Pancreas (tissue), 10 donors: ENCODE measurements at regions not wholly inside any gene's neighbourhood (a gene's known extent, or its start where the extent isn't known, plus 50 kb on each side); places are given as distances from the start of the nearest gene placed in this dataset.
A peak's percentile ranks its signal among the peaks of the same experiment; 100 is the strongest.
"Not testable (repeated sequence)": the region's sequence is repeated elsewhere in the genome, so short reads cannot be mapped to it uniquely, and the experiment has no call there.

Source experiments
- ATAC-seq, 4 donors: fragments of 200-7000 bp; cut with Tn5 transposase; one replicate each; pipeline versions ENCODE4 v1.8.0 to v1.9.1; 2020; ENCODE audit warnings: mild to moderate bottlenecking in 4 of 4, moderate library complexity in 4 of 4
- DNase-seq, 6 donors: peaks; one replicate each; pipeline ENCODE4 v3.0.0-alpha.2; 2020
- FAIRE-seq: peaks from 2 replicates; lab custom pipeline; 2012; peaks lifted over from hg19 to GRCh38; lab: Jason Lieb, UNC
- H3K27ac ChIP-seq, 4 donors: fragments of 200-600 bp; sonication (generic); 1 replicate in 3 of 4; 2 replicates in 1 of 4; pipeline versions ENCODE4 v1.5.0 to v1.8.0; 2020
- H3K27me3 ChIP-seq, 4 donors: fragments of 200-600 bp; one replicate each; pipeline ENCODE4 v1.8.0; 2021
- H3K36me3 ChIP-seq, 3 donors: fragments of 200-600 bp; sonication (generic) in 1 of 3; one replicate each; pipeline versions ENCODE4 v1.5.0 to v1.8.0; 2020 to 2021
- H3K4me1 ChIP-seq, 3 donors: fragments of 200-600 bp; one replicate each; pipeline ENCODE4 v1.8.0; 2021
- H3K4me3 ChIP-seq, 4 donors: fragments of 200-600 bp; sonication (generic) in 2 of 4; one replicate each; pipeline versions ENCODE4 v1.5.0 to v1.8.0; 2020 to 2021
- H3K9me3 ChIP-seq, 4 donors: fragments of 200-600 bp; one replicate each; pipeline ENCODE4 v1.8.0; 2021
- WGBS, 2 donors: extraction: QIAGEN DNeasy Blood & Tissue Kit; methylation state at CpG; one replicate each; pipeline ENCODE4 v1.1.7; 2013; 5-methylcytosine and 5-hydroxymethylcytosine counted together
- intact Hi-C, 3 donors: fragments of 100-400 bp; cut with DNase I; formaldehyde crosslinking; loops; one replicate each; pipeline versions ENCODE4 v1.11.1 to v1.14.2; 2022
- TF ChIP-seq, protein P1 (sequence below), 4 donors: fragments of 200-600 bp; sonication (generic) in 3 of 4; IDR thresholded peaks; one replicate each; pipeline versions ENCODE4 v1.5.0 to v1.8.0; 2021; ENCODE audit warnings: antibody characterized with exemption in 4 of 4
- donor health status: healthy with polysubstance abuse.
- donor health status: DM: no; HTN: no; CAD: no; lungs with moderate emphysema.
- donor health status: DM: no; HTN: no; CAD: no.
- donor health status: control.
- donor health status: control.
- donor health status: Bipolar disorder and iron deficiency.
- donor health status: DM: yes; HTN: yes; CAD: no.
- donor health status: DM: no; HTN: no; CAD: no.
- donor health status: DM: no; HTN: no; CAD: no.
- donor health status: DM: yes; HTN: yes; CAD: no.

DNA sequence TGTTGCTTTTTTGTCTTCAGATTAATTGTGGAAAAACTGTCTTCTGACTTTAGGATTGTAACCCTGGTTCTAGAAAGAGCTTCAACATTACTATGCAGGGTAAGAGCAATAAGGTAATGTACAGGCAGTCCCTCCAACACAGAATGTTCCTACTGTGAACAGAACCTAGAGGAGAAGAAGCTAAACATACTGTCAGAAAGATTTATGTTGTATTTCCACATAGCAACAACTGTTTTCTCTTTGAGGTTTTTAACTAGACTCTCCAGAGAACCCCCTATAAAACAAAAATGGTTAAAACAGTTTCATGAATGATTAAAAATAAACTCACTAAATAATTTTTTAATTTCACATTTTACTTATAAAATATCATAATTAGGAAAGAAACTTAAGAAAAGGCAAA is 64.3 kb upstream of the NAA35 start:
- Histone ChIP-seq H3K4me1 (no peaks in the 10 kb centered on the region), H3K27me3 (no peaks in the 10 kb centered on the region), H3K4me3 (no peak overlapping the region), H3K9me3 (no peaks in the 10 kb centered on the region), H3K27ac (no peak overlapping the region), H3K36me3 (no peaks in the 10 kb centered on the region)
- TF ChIP-seq, protein P1, sequence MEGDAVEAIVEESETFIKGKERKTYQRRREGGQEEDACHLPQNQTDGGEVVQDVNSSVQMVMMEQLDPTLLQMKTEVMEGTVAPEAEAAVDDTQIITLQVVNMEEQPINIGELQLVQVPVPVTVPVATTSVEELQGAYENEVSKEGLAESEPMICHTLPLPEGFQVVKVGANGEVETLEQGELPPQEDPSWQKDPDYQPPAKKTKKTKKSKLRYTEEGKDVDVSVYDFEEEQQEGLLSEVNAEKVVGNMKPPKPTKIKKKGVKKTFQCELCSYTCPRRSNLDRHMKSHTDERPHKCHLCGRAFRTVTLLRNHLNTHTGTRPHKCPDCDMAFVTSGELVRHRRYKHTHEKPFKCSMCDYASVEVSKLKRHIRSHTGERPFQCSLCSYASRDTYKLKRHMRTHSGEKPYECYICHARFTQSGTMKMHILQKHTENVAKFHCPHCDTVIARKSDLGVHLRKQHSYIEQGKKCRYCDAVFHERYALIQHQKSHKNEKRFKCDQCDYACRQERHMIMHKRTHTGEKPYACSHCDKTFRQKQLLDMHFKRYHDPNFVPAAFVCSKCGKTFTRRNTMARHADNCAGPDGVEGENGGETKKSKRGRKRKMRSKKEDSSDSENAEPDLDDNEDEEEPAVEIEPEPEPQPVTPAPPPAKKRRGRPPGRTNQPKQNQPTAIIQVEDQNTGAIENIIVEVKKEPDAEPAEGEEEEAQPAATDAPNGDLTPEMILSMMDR (IDR thresholded peaks at IDR 0.05) = no peak
- ATAC-seq (no peak), FAIRE-seq (peak; percentile 84), DNase-seq (no peak)
- intact Hi-C loops = no loop called here

DNA sequence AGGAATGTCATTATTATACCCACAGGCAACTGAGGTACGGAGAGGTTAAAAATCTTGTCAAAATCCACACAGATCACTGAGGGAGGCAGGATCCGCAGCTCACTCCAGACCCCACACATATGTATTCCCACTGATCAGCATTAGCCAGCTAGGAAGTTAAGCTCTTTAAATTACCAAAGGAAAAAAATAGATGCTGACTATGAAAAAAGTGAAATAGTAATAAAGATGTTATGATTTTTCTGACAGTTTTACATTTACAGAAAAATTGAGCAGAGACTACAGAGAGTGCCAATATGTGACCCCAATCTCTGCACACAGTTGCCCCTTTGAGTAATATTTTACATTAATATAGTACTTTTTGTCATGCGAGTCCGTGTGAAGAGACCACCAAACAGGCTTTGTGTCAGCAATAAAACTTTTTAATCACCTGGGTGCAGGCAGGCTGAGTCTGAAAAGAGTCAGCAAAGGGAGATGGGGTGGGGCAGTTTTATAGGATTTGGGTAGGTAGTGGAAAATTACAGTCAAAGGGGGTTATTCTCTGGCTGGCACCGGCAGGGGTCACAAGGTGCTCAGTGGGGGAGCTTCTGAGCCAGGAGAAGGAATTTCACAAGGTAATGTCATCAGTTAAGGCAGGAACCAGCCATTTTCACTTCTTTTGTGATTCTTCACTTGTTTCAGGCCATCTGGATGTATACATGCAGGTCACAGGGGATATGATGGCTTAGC is 61.9 kb upstream of the NAA35 start:
- intact Hi-C loops, H3K4me3 ChIP-seq, DNase-seq, H3K27ac ChIP-seq, H3K4me1 ChIP-seq, FAIRE-seq, H3K9me3 ChIP-seq, H3K27me3 ChIP-seq, ATAC-seq, H3K36me3 ChIP-seq: not testable (repeated sequence)
- 79 to 80% methylated on average over 5 of the region's 5 CpGs for WGBS, 2 donors

DNA sequence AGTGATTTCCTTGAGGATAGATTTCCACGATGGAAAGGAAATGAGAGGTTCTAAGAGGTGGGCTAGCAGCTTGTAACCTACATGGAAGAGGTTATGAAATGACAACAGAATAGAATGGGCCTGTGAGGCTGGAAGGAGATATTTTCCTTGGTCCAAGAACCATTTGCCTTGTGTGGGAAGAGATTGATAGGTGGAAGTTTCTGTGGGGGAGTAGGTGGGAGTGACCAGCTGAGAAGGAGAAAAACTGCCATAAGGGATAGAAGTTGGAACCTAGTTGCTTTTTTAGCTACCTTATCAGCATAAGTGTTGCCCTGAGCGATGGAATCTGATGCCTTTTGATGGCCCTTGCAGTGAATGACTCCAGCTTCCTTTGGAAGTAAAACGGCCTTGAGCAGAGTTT is 60.4 kb upstream of the NAA35 start:
- H3K9me3 ChIP-seq, FAIRE-seq, intact Hi-C loops, H3K36me3 ChIP-seq, H3K27ac ChIP-seq, H3K27me3 ChIP-seq, H3K4me1 ChIP-seq, ATAC-seq, DNase-seq, H3K4me3 ChIP-seq: not testable (repeated sequence)
- WGBS, 2 donors = 64 to 70% methylated on average over 3 of the region's 3 CpGs

DNA sequence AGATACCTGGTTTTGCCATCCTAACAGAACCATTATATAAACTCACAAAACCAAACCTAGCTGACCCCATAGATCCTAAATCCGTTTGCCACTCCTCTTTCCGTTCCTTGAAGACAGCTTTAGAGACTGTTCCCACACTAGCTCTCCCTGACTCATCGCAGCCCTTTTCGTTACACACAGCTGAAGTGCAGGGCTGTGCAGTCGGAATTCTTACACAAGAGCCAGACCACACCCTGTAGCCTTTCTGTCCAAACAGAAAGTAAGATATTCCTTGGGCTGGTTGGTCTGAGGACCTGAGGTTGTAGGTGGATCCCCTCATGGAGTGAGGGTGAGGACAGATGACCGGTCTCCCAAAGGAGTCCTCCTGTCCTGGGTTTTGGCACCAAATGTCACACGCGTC is 56.7 kb upstream of the NAA35 start:
- no peaks in the 10 kb centered on the region for H3K4me1 ChIP-seq
- TF ChIP-seq, protein P1 (IDR thresholded peaks at IDR 0.05) = no peak
- H3K9me3 ChIP-seq = no peaks in the 10 kb centered on the region
- no peak for DNase-seq
- no peaks in the 10 kb centered on the region for H3K27me3 ChIP-seq
- intact Hi-C loops = no loop called here
- peaks cover 0 to 8% (median 0%) of the 10 kb centered on the region in 3 donors for H3K36me3 ChIP-seq
- 96 to 97% methylated on average over 8 of the region's 8 CpGs for WGBS, 2 donors
- no peak overlapping the region for H3K27ac ChIP-seq
- ATAC-seq = no peak
- no peak for FAIRE-seq
- no peak overlapping the region for H3K4me3 ChIP-seq

DNA sequence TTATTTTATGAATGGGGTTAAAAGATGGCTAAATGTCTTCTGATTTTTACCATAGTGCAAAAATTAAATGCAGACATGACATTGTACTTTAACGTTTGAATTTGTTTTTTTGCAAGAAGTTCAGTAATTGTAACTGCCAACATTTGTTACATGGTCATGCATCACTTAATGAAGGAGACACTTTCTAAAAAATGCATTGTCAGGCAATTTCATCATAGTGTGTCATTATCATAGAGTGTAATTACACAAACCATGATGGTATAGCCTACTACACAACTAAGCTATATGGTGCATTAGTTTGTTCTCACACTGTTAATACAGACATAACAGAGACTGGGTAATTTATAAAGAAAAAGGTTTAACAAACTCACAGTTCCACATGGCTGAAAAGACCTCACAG is 50.0 kb upstream of the NAA35 start:
- intact Hi-C loops = no loop called here
- TF ChIP-seq, protein P1 (IDR thresholded peaks at IDR 0.05) = no peak
- DNase-seq (no peak), ATAC-seq (no peak), FAIRE-seq (no peak)
- 87 to 88% methylated on average over 1 of the region's 1 CpG for WGBS, 2 donors
- Histone ChIP-seq H3K27ac (no peak overlapping the region), H3K36me3 (no peaks in the 10 kb centered on the region), H3K27me3 (no peaks in the 10 kb centered on the region), H3K4me3 (no peak overlapping the region), H3K9me3 (no peaks in the 10 kb centered on the region), H3K4me1 (no peaks in the 10 kb centered on the region)
